H1 (cell line): ENCODE measurements at regions not wholly inside any gene's neighbourhood (a gene's known extent, or its start where the extent isn't known, plus 50 kb on each side); places are given as distances from the start of the nearest gene placed in this dataset.

Source experiments
- CHD7 ChIP-seq: fragments of 300-600 bp; sonication (generic); IDR thresholded peaks from 2 replicates; pipeline ENCODE4 v1.7.1; 2012; ENCODE audit warnings: low read length, moderate library complexity, mild to moderate bottlenecking, inconsistent platforms; ENCODE audit not compliant: insufficient replicate concordance
- EZH2 ChIP-seq: fragments of 200-600 bp; sonication (generic); IDR thresholded peaks from 2 replicates; pipeline ENCODE4 v1.7.1; 2012; ENCODE audit warnings: low read depth, mild to moderate bottlenecking, moderate library complexity, low read length, inconsistent platforms; ENCODE audit not compliant: severe bottlenecking
- FOSL1 ChIP-seq: IDR thresholded peaks from 2 replicates; pipeline ENCODE4 v1.6.1; 2011; ENCODE audit warnings: mild to moderate bottlenecking, low read depth, low read length, moderate library complexity; ENCODE audit not compliant: insufficient read depth
- MAFK ChIP-seq: IDR thresholded peaks from 2 replicates; pipeline ENCODE4 v1.6.1; 2012; ENCODE audit warnings: low read depth, mild to moderate bottlenecking, improper control_type of control experiment, low read length
- NRF1 ChIP-seq: IDR thresholded peaks from 2 replicates; pipeline ENCODE4 v1.6.1; 2011; ENCODE audit warnings: mild to moderate bottlenecking, low read depth, low read length, improper control_type of control experiment
- RNF2 ChIP-seq: fragments of 200-900, 300-1000 bp; sonication (generic); IDR thresholded peaks from 2 replicates; pipeline ENCODE4 v1.7.1; 2016; ENCODE audit warnings: borderline replicate concordance, low read depth, mild to moderate bottlenecking, antibody characterized with exemption, low read length; ENCODE audit not compliant: poor library complexity, severe bottlenecking; ENCODE audit errors: missing control alignments
- SIRT6 ChIP-seq: IDR thresholded peaks from one replicate; pipeline ENCODE4 v1.7.1; 2012; ENCODE audit warnings: low read length, inconsistent platforms
- SP2 ChIP-seq: IDR thresholded peaks from 2 replicates; pipeline ENCODE4 v1.6.1; 2012; ENCODE audit warnings: mild to moderate bottlenecking, low read length, inconsistent platforms
- TCF12 ChIP-seq: IDR thresholded peaks from 2 replicates; pipeline ENCODE4 v1.6.1; 2011; ENCODE audit warnings: low read depth, mild to moderate bottlenecking, low read length
- TF ChIP-seq, protein P1 (sequence below): IDR thresholded peaks from 2 replicates; pipeline ENCODE4 v1.6.1; 2012; ENCODE audit warnings: inconsistent platforms

- TF ChIP-seq CHD7 = no peak
- TF ChIP-seq NRF1 = no peak
- no peak for TF ChIP-seq SIRT6
- TF ChIP-seq EZH2 = no peak
- no peak for TF ChIP-seq SP2
- TF ChIP-seq RNF2 = no peak
- TF ChIP-seq TCF12 = no peak
- no peak for TF ChIP-seq FOSL1
- TF ChIP-seq, protein P1, sequence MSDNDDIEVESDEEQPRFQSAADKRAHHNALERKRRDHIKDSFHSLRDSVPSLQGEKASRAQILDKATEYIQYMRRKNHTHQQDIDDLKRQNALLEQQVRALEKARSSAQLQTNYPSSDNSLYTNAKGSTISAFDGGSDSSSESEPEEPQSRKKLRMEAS = no peak
- TF ChIP-seq MAFK = no peak
These were observed 1883.7 kb upstream of the FLRT2 start (continued) for GRCh38 chr14:83646228-83646627.
